OCI-LY1 (cell line): ENCODE measurements at regions not wholly inside any gene's neighbourhood (a gene's known extent, or its start where the extent isn't known, plus 50 kb on each side); places are given as distances from the start of the nearest gene placed in this dataset.

Experiments
- H2AFZ ChIP-seq: fragments of 200-600 bp; sonication (generic), shearing (Covaris generic); 2 replicates; pipeline ENCODE4 v1.6.0; 2014; ENCODE audit warnings: antibody characterized with exemption, mild to moderate bottlenecking, low read length
- H3F3A ChIP-seq: fragments of 200-600 bp; sonication (generic), shearing (Covaris generic); 2 replicates; pipeline ENCODE4 v1.6.0; 2014; ENCODE audit warnings: mild to moderate bottlenecking, antibody characterized with exemption, low read length, moderate library complexity; ENCODE audit not compliant: insufficient read depth
- H3K27ac ChIP-seq: fragments of 200-600 bp; sonication (generic); 2 replicates; pipeline ENCODE4 v1.5.1; 2014; ENCODE audit warnings: low read length, mixed run types, mild to moderate bottlenecking, low read depth; ENCODE audit not compliant: poor library complexity, severe bottlenecking
- H3K27me3 ChIP-seq: fragments of 200-600 bp; sonication (generic); 2 replicates; pipeline ENCODE4 v1.6.0; 2014; ENCODE audit warnings: antibody characterized with exemption, mild to moderate bottlenecking, low read length, moderate library complexity; ENCODE audit not compliant: insufficient read depth
- H3K36me3 ChIP-seq: fragments of 200-600 bp; sonication (generic); 2 replicates; pipeline ENCODE4 v1.6.1; 2014; ENCODE audit warnings: mild to moderate bottlenecking, antibody characterized with exemption, low read length, moderate library complexity, mixed read lengths; ENCODE audit not compliant: insufficient read depth
- H3K4me1 ChIP-seq: fragments of 200-600 bp; sonication (generic); 2 replicates; pipeline ENCODE4 v1.5.1; 2014; ENCODE audit warnings: mild to moderate bottlenecking, low read length, moderate library complexity; ENCODE audit not compliant: insufficient read depth, severe bottlenecking
- H3K4me2 ChIP-seq: fragments of 200-600 bp; sonication (generic), shearing (Covaris generic); 2 replicates; pipeline ENCODE4 v1.6.1; 2014; ENCODE audit warnings: low read length
- H3K4me3 ChIP-seq: fragments of 200-600 bp; sonication (generic); 2 replicates; pipeline ENCODE4 v1.5.1; 2014; ENCODE audit warnings: low read length, low read depth, mild to moderate bottlenecking, mixed read lengths; ENCODE audit not compliant: poor library complexity, severe bottlenecking
- H3K79me2 ChIP-seq: fragments of 200-600 bp; shearing (Covaris generic); 2 replicates; pipeline ENCODE4 v1.6.1; 2016; ENCODE audit warnings: mixed run types, low read length, mixed read lengths; ENCODE audit not compliant: insufficient read depth
- H3K9ac ChIP-seq: fragments of 200-600 bp; sonication (generic), shearing (Covaris generic); 2 replicates; pipeline ENCODE4 v1.6.1; 2014; ENCODE audit warnings: mild to moderate bottlenecking, low read length, mixed read lengths
- H3K9me2 ChIP-seq: fragments of 200-600 bp; sonication (generic), shearing (Covaris generic); 2 replicates; pipeline ENCODE4 v1.6.1; 2014; ENCODE audit warnings: low read depth, mild to moderate bottlenecking, low read length, mixed read lengths
- H3K9me3 ChIP-seq: fragments of 200-600 bp; shearing (Covaris generic); 2 replicates; pipeline ENCODE4 v1.6.1; 2014; ENCODE audit warnings: low read length, mixed read lengths
- H4K20me1 ChIP-seq: fragments of 200-600 bp; sonication (generic), shearing (Covaris generic); 2 replicates; pipeline ENCODE4 v1.6.0; 2016; ENCODE audit warnings: mild to moderate bottlenecking, low read length; ENCODE audit not compliant: insufficient read depth
- CTCF ChIP-seq: fragments of 200-600 bp; sonication (generic), shearing (Covaris generic); IDR thresholded peaks from 2 replicates; pipeline ENCODE4 v1.5.1; 2017; ENCODE audit warnings: mild to moderate bottlenecking, antibody characterized with exemption, low read length, moderate library complexity, mixed read lengths
- EZH2 ChIP-seq: fragments of 200-600 bp; sonication (generic), shearing (Covaris generic); IDR thresholded peaks from 2 replicates; pipeline ENCODE4 v1.8.0; 2017; ENCODE audit warnings: borderline replicate concordance, mixed run types, mild to moderate bottlenecking, antibody characterized with exemption, low read length, moderate library complexity, mixed read lengths

DNA sequence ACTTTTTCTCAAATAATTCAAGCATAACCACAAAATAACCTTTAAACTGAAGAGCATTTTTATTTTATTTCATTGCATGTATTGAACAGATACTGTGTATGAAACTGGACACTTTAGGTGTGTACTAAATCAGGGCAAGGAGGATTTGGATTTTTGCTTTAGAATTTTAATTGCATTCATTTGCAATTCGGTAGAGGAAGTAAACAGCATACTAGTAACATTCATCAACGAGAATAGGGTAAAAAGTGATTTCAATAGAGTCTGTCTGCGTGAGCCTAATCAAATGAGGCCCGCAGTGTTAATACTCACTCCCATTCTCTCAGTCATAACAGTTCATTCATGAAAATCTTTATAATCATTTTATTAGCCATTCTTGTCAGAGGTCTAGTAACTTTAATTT, 200.2 kb downstream of the SPRY2 start:
- Histone ChIP-seq H3K4me2 (no peak overlapping the region), H3F3A (no peaks in the 10 kb centered on the region), H3K4me3 (no peak overlapping the region), H2AFZ (no peak overlapping the region), H3K9me2 (no peaks in the 10 kb centered on the region; the same call in 1 of the 2 replicates), H3K9ac (no peak overlapping the region), H3K79me2 (no peaks in the 10 kb centered on the region), H3K27me3 (no peaks in the 10 kb centered on the region), H3K9me3 (no peaks in the 10 kb centered on the region), H3K4me1 (no peaks in the 10 kb centered on the region), H3K36me3 (no peaks in the 10 kb centered on the region), H3K27ac (no peak overlapping the region), H4K20me1 (no peaks in the 10 kb centered on the region)
- TF ChIP-seq EZH2 (no peak), CTCF (no peak)

DNA sequence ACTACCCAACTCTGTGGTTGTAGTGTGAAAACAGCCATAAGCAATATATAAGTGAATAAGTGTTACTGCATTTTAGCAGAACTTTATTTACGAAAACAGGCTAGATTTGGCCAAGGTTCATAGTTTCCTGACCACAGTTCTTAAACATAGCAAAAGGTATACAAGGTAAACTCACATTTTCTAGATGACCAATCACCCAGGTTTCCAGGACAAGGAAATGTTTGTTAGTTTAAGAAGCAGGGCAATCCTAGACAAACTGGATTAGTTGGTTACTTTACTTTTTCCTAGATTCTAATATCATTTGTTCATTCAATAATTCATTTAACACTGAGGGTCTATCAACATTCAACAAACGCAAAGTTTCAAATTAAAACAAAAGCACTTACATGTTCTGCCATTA, 201.7 kb downstream of the SPRY2 start:
- H3K4me2 ChIP-seq: no peak overlapping the region
- TF ChIP-seq EZH2 (no peak), CTCF (no peak)

DNA sequence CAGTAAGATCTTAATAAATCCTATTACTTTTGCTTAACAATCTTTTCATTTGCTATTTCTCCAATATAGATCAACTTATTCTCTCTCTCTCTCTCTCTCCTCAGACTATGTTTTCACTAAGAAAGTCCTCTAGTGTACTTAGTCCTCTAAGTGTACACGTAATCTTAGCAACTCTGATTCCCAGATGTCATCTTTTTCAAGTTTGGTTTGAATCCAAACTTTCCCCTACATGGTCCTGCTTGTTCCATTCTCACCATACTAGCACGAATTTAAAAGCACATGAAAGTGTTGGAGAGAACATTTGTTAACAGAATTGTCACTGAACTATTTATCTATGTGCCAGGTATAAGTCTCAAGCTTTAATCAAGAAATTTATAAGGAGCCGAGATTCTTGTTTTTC, 202.9 kb downstream of the SPRY2 start:
- H3K9me2 ChIP-seq: no peaks in the 10 kb centered on the region
- no peaks in the 10 kb centered on the region for H3F3A ChIP-seq
- H2AFZ ChIP-seq: no peak overlapping the region
- H3K79me2 ChIP-seq: no peaks in the 10 kb centered on the region
- no peak overlapping the region for H3K4me3 ChIP-seq
- peaks cover 4% of the 10 kb centered on the region for H3K4me1 ChIP-seq
- TF ChIP-seq EZH2 (no peak), CTCF (no peak)
- no peak overlapping the region for H3K27ac ChIP-seq
- H3K27me3 ChIP-seq: no peaks in the 10 kb centered on the region
- H4K20me1 ChIP-seq: no peaks in the 10 kb centered on the region
- no peak overlapping the region for H3K9ac ChIP-seq
- no peaks in the 10 kb centered on the region for H3K9me3 ChIP-seq
- no peaks in the 10 kb centered on the region for H3K36me3 ChIP-seq
- H3K4me2 ChIP-seq: no peak overlapping the region

More for the DNA sequence above, 201.7 kb downstream of the SPRY2 start:
- H3K36me3 ChIP-seq: no peaks in the 10 kb centered on the region
- no peak overlapping the region for H3K4me3 ChIP-seq
- H3F3A ChIP-seq: no peaks in the 10 kb centered on the region
- no peak overlapping the region for H3K9ac ChIP-seq
- no peaks in the 10 kb centered on the region for H3K9me3 ChIP-seq
- H4K20me1 ChIP-seq: no peaks in the 10 kb centered on the region
- H3K4me1 ChIP-seq: no peaks in the 10 kb centered on the region
- H3K27ac ChIP-seq: no peak overlapping the region
- H3K79me2 ChIP-seq: no peaks in the 10 kb centered on the region
- no peak overlapping the region for H2AFZ ChIP-seq
- H3K27me3 ChIP-seq: no peaks in the 10 kb centered on the region
- H3K9me2 ChIP-seq: no peaks in the 10 kb centered on the region; the same call in 1 of the 2 replicates
